ENCODE measurements at regions not wholly inside any gene's neighbourhood (a gene's known extent, or its start where the extent isn't known, plus 50 kb on each side); places are given as distances from the start of the nearest gene placed in this dataset.

DNA sequence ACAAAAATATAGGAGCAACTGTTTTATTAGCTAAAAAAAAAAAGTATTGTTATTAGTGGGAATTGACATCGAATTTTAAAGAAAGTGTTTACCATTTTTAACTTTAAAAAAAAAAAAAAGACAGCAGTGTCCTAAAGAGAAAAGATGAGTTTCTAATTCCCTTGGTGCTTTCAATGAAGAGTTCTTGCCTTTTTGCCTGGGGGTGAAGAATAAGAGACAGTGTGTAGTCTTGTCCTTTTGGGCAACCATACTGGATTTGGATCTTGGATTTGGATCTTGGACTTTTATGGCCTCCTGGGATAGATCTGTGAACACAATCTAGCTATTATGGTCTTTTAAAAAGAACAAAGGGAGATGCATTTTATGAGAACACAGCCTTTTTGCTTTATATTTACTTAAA is 60.2 kb upstream of the GLS start:
- no peak for TF ChIP-seq POLR2AphosphoS5 (IDR thresholded peaks at IDR 0.05; ENCODE audit: low read depth, low read length)
- no peak for TF ChIP-seq SIN3A (IDR thresholded peaks at IDR 0.05; ENCODE audit: borderline replicate concordance, insufficient read depth, low read length)
- TF ChIP-seq, protein P1, sequence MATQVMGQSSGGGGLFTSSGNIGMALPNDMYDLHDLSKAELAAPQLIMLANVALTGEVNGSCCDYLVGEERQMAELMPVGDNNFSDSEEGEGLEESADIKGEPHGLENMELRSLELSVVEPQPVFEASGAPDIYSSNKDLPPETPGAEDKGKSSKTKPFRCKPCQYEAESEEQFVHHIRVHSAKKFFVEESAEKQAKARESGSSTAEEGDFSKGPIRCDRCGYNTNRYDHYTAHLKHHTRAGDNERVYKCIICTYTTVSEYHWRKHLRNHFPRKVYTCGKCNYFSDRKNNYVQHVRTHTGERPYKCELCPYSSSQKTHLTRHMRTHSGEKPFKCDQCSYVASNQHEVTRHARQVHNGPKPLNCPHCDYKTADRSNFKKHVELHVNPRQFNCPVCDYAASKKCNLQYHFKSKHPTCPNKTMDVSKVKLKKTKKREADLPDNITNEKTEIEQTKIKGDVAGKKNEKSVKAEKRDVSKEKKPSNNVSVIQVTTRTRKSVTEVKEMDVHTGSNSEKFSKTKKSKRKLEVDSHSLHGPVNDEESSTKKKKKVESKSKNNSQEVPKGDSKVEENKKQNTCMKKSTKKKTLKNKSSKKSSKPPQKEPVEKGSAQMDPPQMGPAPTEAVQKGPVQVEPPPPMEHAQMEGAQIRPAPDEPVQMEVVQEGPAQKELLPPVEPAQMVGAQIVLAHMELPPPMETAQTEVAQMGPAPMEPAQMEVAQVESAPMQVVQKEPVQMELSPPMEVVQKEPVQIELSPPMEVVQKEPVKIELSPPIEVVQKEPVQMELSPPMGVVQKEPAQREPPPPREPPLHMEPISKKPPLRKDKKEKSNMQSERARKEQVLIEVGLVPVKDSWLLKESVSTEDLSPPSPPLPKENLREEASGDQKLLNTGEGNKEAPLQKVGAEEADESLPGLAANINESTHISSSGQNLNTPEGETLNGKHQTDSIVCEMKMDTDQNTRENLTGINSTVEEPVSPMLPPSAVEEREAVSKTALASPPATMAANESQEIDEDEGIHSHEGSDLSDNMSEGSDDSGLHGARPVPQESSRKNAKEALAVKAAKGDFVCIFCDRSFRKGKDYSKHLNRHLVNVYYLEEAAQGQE (IDR thresholded peaks at IDR 0.05; ENCODE audit: insufficient read depth in 1 of 2, low read depth in 2 of 2, low read length in 2 of 2): no peak
- TF ChIP-seq FOXP2 (optimal IDR thresholded peaks at IDR 0.05; ENCODE audit: borderline replicate concordance, extremely low read depth, extremely low read length, insufficient read depth): no peak
- no peak for TF ChIP-seq TAF1 (IDR thresholded peaks at IDR 0.05; ENCODE audit: borderline replicate concordance, insufficient read depth, low read length)

GRCh38 chr2:190822043-190822442 is 58.6 kb upstream of the GLS start:
- TF ChIP-seq, protein P1 (IDR thresholded peaks at IDR 0.05; ENCODE audit: insufficient read depth in 1 of 2, low read depth in 2 of 2, low read length in 2 of 2): no peak
- TF ChIP-seq TAF1 (IDR thresholded peaks at IDR 0.05; ENCODE audit: borderline replicate concordance, insufficient read depth, low read length): no peak
- no peak for TF ChIP-seq SIN3A (IDR thresholded peaks at IDR 0.05; ENCODE audit: borderline replicate concordance, insufficient read depth, low read length)
- TF ChIP-seq POLR2AphosphoS5 (IDR thresholded peaks at IDR 0.05; ENCODE audit: low read depth, low read length): no peak
- no peak for TF ChIP-seq FOXP2 (optimal IDR thresholded peaks at IDR 0.05; ENCODE audit: borderline replicate concordance, extremely low read depth, extremely low read length, insufficient read depth)

GRCh38 chr2:190827720-190828119 is 52.9 kb upstream of the GLS start:
- no peak for TF ChIP-seq POLR2AphosphoS5 (IDR thresholded peaks at IDR 0.05; ENCODE audit: low read depth, low read length)
- no peak for TF ChIP-seq FOXP2 (optimal IDR thresholded peaks at IDR 0.05; ENCODE audit: borderline replicate concordance, extremely low read depth, extremely low read length, insufficient read depth)

DNA sequence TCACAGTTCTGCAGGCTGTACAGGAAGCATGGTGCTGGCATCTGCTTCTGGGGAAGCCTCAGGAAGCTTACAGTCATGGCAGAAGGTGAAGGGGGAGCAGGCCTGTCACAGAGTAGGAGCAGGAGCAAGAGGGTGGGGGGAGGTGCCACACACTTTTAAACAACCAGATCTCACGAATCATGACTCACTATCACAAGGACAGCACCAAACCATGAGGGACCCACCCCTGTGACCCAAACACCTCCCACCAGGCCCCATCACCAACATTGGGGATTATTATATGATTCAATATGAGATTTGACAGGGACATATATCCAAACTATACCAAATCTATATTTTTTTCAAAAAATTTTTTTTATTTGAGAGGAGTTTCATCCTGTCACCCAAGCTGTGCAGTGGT is 51.0 kb upstream of the GLS start:
- no peak for TF ChIP-seq TAF1 (IDR thresholded peaks at IDR 0.05; ENCODE audit: borderline replicate concordance, insufficient read depth, low read length)
- no peak for TF ChIP-seq SIN3A (IDR thresholded peaks at IDR 0.05; ENCODE audit: borderline replicate concordance, insufficient read depth, low read length)
- TF ChIP-seq, protein P1 (IDR thresholded peaks at IDR 0.05; ENCODE audit: insufficient read depth in 1 of 2, low read depth in 2 of 2, low read length in 2 of 2): no peak
- no peak for TF ChIP-seq POLR2AphosphoS5 (IDR thresholded peaks at IDR 0.05; ENCODE audit: low read depth, low read length)
- no peak for TF ChIP-seq FOXP2 (optimal IDR thresholded peaks at IDR 0.05; ENCODE audit: borderline replicate concordance, extremely low read depth, extremely low read length, insufficient read depth)

Measured in PFSK-1 (cell line).